IPS-NIHi7 (cell line): ENCODE measurements at regions not wholly inside any gene's neighbourhood (a gene's known extent, or its start where the extent isn't known, plus 50 kb on each side); places are given as distances from the start of the nearest gene placed in this dataset.
"Not testable (repeated sequence)": the region's sequence is repeated elsewhere in the genome, so short reads cannot be mapped to it uniquely, and the experiment has no call there.

ENCODE experiments used
- DNase-seq: peaks from one replicate; pipeline ENCODE4 v3.0.0; 2012; ENCODE audit warnings: mixed read lengths; ENCODE audit errors: extremely low spot score

GRCh38 chr4:38512840-38513239 lies 151.2 kb upstream of the KLF3 start:
- peak; percentile 42 for DNase-seq

- DNase-seq = no peak
Measured at GRCh38 chr4:38514465-38515146, 149.4 kb upstream of the KLF3 start.

GRCh38 chr4:38516190-38516589 lies 147.8 kb upstream of the KLF3 start:
- DNase-seq = no peak

- no peak for DNase-seq
Measured at GRCh38 chr4:38519666-38520065, 144.3 kb upstream of the KLF3 start.

- DNase-seq = no peak
Measured at GRCh38 chr4:38523054-38523453, 140.9 kb upstream of the KLF3 start.

GRCh38 chr4:38523524-38524448 lies 140.2 kb upstream of the KLF3 start:
- no peak for DNase-seq

GRCh38 chr4:38526412-38526811 lies 137.6 kb upstream of the KLF3 start:
- no peak for DNase-seq

GRCh38 chr4:38529189-38530115 lies 134.5 kb upstream of the KLF3 start:
- no peak for DNase-seq

- DNase-seq = no peak
Measured at GRCh38 chr4:38530486-38530885, 133.5 kb upstream of the KLF3 start.

- peak; percentile 45 for DNase-seq
Measured at GRCh38 chr4:38531141-38531727, 132.8 kb upstream of the KLF3 start.

GRCh38 chr4:38532908-38533499 lies 131.0 kb upstream of the KLF3 start:
- DNase-seq = no peak

- no peak for DNase-seq
Measured at GRCh38 chr4:38534344-38535045, 129.5 kb upstream of the KLF3 start.

GRCh38 chr4:38535071-38535470 lies 128.9 kb upstream of the KLF3 start:
- DNase-seq = not testable (repeated sequence)

- no peak for DNase-seq
Measured at GRCh38 chr4:38535717-38536116, 128.3 kb upstream of the KLF3 start.

GRCh38 chr4:38536716-38537115 lies 127.3 kb upstream of the KLF3 start:
- DNase-seq = no peak

GRCh38 chr4:38537666-38538065 lies 126.3 kb upstream of the KLF3 start:
- DNase-seq = no peak

GRCh38 chr4:38538517-38538916 lies 125.5 kb upstream of the KLF3 start:
- no peak for DNase-seq

GRCh38 chr4:38539501-38539900 lies 124.5 kb upstream of the KLF3 start:
- no peak for DNase-seq

- no peak for DNase-seq
Measured at GRCh38 chr4:38547052-38547451, 116.9 kb upstream of the KLF3 start.

GRCh38 chr4:38548256-38548655 lies 115.7 kb upstream of the KLF3 start:
- DNase-seq = no peak

- no peak for DNase-seq
Measured at GRCh38 chr4:38559374-38559773, 104.6 kb upstream of the KLF3 start.
